SK-N-SH (cell line): ENCODE measurements at regions not wholly inside any gene's neighbourhood (a gene's known extent, or its start where the extent isn't known, plus 50 kb on each side); places are given as distances from the start of the nearest gene placed in this dataset.
A peak's percentile ranks its signal among the peaks of the same experiment; 100 is the strongest.
"Not testable (repeated sequence)": the region's sequence is repeated elsewhere in the genome, so short reads cannot be mapped to it uniquely, and the experiment has no call there.

Experiments used
- CTCF ChIA-PET: fragments of 300-600, 350-600 bp; formaldehyde crosslinking; extraction: SDS; loops from one replicate; lab custom pipeline; 2021; lab: Yijun Ruan, JAX
- POLR2A ChIA-PET: fragments of 350-600 bp; sonication (Branson Sonifier 250); formaldehyde crosslinking; extraction: SDS; loops from one replicate; lab custom pipeline; 2020; ENCODE audit warnings: antibody characterized with exemption, inconsistent platforms; lab: Yijun Ruan, JAX
- DNase-seq: peaks from one replicate; pipeline ENCODE4 v3.0.0; 2012
- H2AFZ ChIP-seq: fragments of 200-600 bp; sonication (generic); 2 replicates; pipeline ENCODE4 v1.8.1; 2016; ENCODE audit warnings: antibody characterized with exemption, mild to moderate bottlenecking, low read depth
- H3F3A ChIP-seq: fragments of 200-600 bp; sonication (generic); replicated peaks from 2 replicates; pipeline ENCODE3; 2016; ENCODE audit warnings: antibody characterized with exemption, mild to moderate bottlenecking; ENCODE audit not compliant: insufficient read depth
- H3K27ac ChIP-seq, 2 experiments: fragments of 200-500 bp in 1 of 2; fragments of 200-600 bp in 1 of 2; sonication (Bioruptor generic) in 1 of 2; sonication (generic), shearing (Covaris generic) in 1 of 2; 2 replicates each; pipeline versions ENCODE4 v1.5.1 to v1.6.1; 2014 to 2016; ENCODE audit warnings: low read depth in 2 of 2, inconsistent platforms in 1 of 2, low read length in 1 of 2, mild to moderate bottlenecking in 1 of 2, mixed read lengths in 1 of 2
- H3K27me3 ChIP-seq: fragments of 200-600 bp; sonication (generic), shearing (Covaris generic); 2 replicates; pipeline ENCODE4 v1.6.1; 2016; ENCODE audit warnings: mixed run types; ENCODE audit not compliant: insufficient read depth
- H3K36me3 ChIP-seq, 2 experiments: fragments of 200-500 bp in 1 of 2; fragments of 200-600 bp in 1 of 2; sonication (Bioruptor generic) in 1 of 2; sonication (generic) in 1 of 2; replicated peaks in 1 of 2; 2 replicates each; pipeline versions ENCODE3 to v1.5.1; 2014 to 2016; ENCODE audit warnings: low read length in 1 of 2, mild to moderate bottlenecking in 1 of 2; ENCODE audit not compliant: insufficient read depth in 2 of 2, control insufficient read depth in 1 of 2
- H3K4me1 ChIP-seq, 2 experiments: fragments of 200-500 bp in 1 of 2; fragments of 200-600 bp in 1 of 2; sonication (Bioruptor generic) in 1 of 2; sonication (generic), shearing (Covaris generic) in 1 of 2; 2 replicates each; pipeline versions ENCODE4 v1.5.1 to v1.6.1; 2014 to 2016; ENCODE audit warnings: low read depth in 1 of 2, low read length in 1 of 2, mixed run types in 1 of 2; ENCODE audit not compliant: insufficient read depth in 2 of 2, control insufficient read depth in 1 of 2
- H3K4me2 ChIP-seq: fragments of 200-600 bp; sonication (generic), shearing (Covaris generic); 2 replicates; pipeline ENCODE4 v1.6.1; 2017; ENCODE audit warnings: mixed run types
- H3K4me3 ChIP-seq, 2 experiments: fragments of 200-500 bp in 1 of 2; fragments of 200-600 bp in 1 of 2; sonication (Bioruptor generic) in 1 of 2; sonication (generic), shearing (Covaris generic) in 1 of 2; 2 replicates each; pipeline versions ENCODE4 v1.5.1 to v1.8.1; 2014 to 2016; ENCODE audit warnings: low read depth in 2 of 2, inconsistent platforms in 1 of 2, low read length in 1 of 2, mild to moderate bottlenecking in 1 of 2, mixed read lengths in 1 of 2, moderate library complexity in 1 of 2
- H3K79me2 ChIP-seq: fragments of 200-600 bp; sonication (generic); 2 replicates; pipeline ENCODE4 v1.8.1; 2017; ENCODE audit warnings: mild to moderate bottlenecking; ENCODE audit not compliant: insufficient read depth
- H3K9ac ChIP-seq: fragments of 200-600 bp; sonication (generic); 2 replicates; pipeline ENCODE4 v1.6.1; 2017; ENCODE audit warnings: mixed run types
- H3K9me2 ChIP-seq: fragments of 200-600 bp; sonication (generic); 2 replicates; pipeline ENCODE4 v1.6.1; 2017; ENCODE audit warnings: mixed run types
- H3K9me3 ChIP-seq: fragments of 200-600 bp; sonication (generic); 2 replicates; pipeline ENCODE4 v1.6.1; 2017; ENCODE audit warnings: mixed run types, mild to moderate bottlenecking, moderate library complexity
- H4K20me1 ChIP-seq: fragments of 200-600 bp; sonication (generic); 2 replicates; pipeline ENCODE4 v1.6.1; 2017; ENCODE audit warnings: mild to moderate bottlenecking, mixed run types; ENCODE audit not compliant: insufficient read depth
- CHD2 ChIP-seq: fragments of 150-350 bp; IDR thresholded peaks from 2 replicates; pipeline ENCODE4 v1.6.1; 2018; ENCODE audit warnings: low read length; ENCODE audit not compliant: partially characterized antibody
- CTCF ChIP-seq: fragments of 200-600 bp; sonication (generic); IDR thresholded peaks from 2 replicates; pipeline ENCODE4 v1.6.1; 2017; ENCODE audit warnings: antibody characterized with exemption, mild to moderate bottlenecking, moderate library complexity
- EZH2phosphoT487 ChIP-seq: fragments of 200-600 bp; sonication (generic); IDR thresholded peaks from 2 replicates; pipeline ENCODE4 v1.6.1; 2017; ENCODE audit warnings: low read depth, mixed run types, mild to moderate bottlenecking, antibody characterized with exemption, moderate library complexity, borderline replicate concordance
- FOXJ3 ChIP-seq: sonication (generic); formaldehyde crosslinking; IDR thresholded peaks from 2 replicates; pipeline ENCODE4 v1.5.1; 2020; ENCODE audit warnings: mild to moderate bottlenecking, missing genetic modification reagents
- GABPA ChIP-seq: IDR thresholded peaks from 2 replicates; pipeline ENCODE4 v1.4.0; 2012; ENCODE audit warnings: low read depth, mild to moderate bottlenecking
- MEF2A ChIP-seq: IDR thresholded peaks from 2 replicates; pipeline ENCODE4 v1.4.0; 2012; ENCODE audit warnings: low read depth, borderline replicate concordance
- MXI1 ChIP-seq: IDR thresholded peaks from 2 replicates; pipeline ENCODE4 v1.6.1; 2012; ENCODE audit warnings: mild to moderate bottlenecking, low read depth, low read length, improper control_type of control experiment
- RFX5 ChIP-seq: IDR thresholded peaks from 2 replicates; pipeline ENCODE4 v1.6.1; 2012; ENCODE audit warnings: mild to moderate bottlenecking, improper control_type of control experiment, low read length
- TCF12 ChIP-seq: IDR thresholded peaks from 2 replicates; pipeline ENCODE4 v1.4.0; 2012
- YY1 ChIP-seq: IDR thresholded peaks from 2 replicates; pipeline ENCODE4 v1.4.0; 2012; ENCODE audit warnings: low read depth, mild to moderate bottlenecking
- WGBS: methylation state at CpG from one replicate; pipeline ENCODE4 v1.1.6; 2017; ENCODE audit warnings: low lambda C conversion rate; 5-methylcytosine and 5-hydroxymethylcytosine counted together

GRCh38 chr17:26734775-26735174 is 559.1 kb upstream of the WSB1 start:
- H3K4me2 ChIP-seq, H3K36me3 ChIP-seq, H4K20me1 ChIP-seq, H3K9ac ChIP-seq, H3F3A ChIP-seq, H3K4me3 ChIP-seq, POLR2A ChIA-PET, H3K79me2 ChIP-seq, DNase-seq, H2AFZ ChIP-seq, H3K9me3 ChIP-seq, H3K27ac ChIP-seq, H3K4me1 ChIP-seq, H3K9me2 ChIP-seq, CTCF ChIA-PET, H3K27me3 ChIP-seq: not testable (repeated sequence)
- whole genome bisulfite sequencing = 1% methylated on average over 2 of the region's 2 CpGs

- CTCF ChIA-PET = not testable (repeated sequence)
These were observed 557.9 kb upstream of the WSB1 start for GRCh38 chr17:26735977-26736376.

GRCh38 chr17:26765860-26766709 is 527.8 kb upstream of the WSB1 start:
- Histone ChIP-seq H3K36me3 (no peaks in the 10 kb centered on the region), H3F3A (no peaks in the 10 kb centered on the region), H3K4me2 (no peak overlapping the region), H3K9ac (no peak overlapping the region), H3K27me3 (no peaks in the 10 kb centered on the region), H3K9me2 (no peaks in the 10 kb centered on the region), H3K27ac (no peak overlapping the region), H3K9me3 (no peaks in the 10 kb centered on the region), H3K4me3 (no peak overlapping the region), H3K79me2 (no peaks in the 10 kb centered on the region), H3K4me1 (no peaks in the 10 kb centered on the region), H2AFZ (no peak overlapping the region), H4K20me1 (no peaks in the 10 kb centered on the region)
- ChIA-PET POLR2A (no interaction called here), CTCF (no interaction called here)
- DNase-seq = peak; percentile 3
- TF ChIP-seq EZH2phosphoT487 = no peak
- no peak for TF ChIP-seq MEF2A
- no peak for TF ChIP-seq RFX5
- WGBS = 63% methylated on average over 103 of the region's 103 CpGs

More at GRCh38 chr17:26735977-26736376, 557.9 kb upstream of the WSB1 start:
- H3K27ac ChIP-seq, POLR2A ChIA-PET, H3K4me3 ChIP-seq, H3K9ac ChIP-seq, H2AFZ ChIP-seq, DNase-seq, H3K4me1 ChIP-seq, H3F3A ChIP-seq, H3K79me2 ChIP-seq, H3K9me3 ChIP-seq, H3K27me3 ChIP-seq, H3K9me2 ChIP-seq, H4K20me1 ChIP-seq, H3K36me3 ChIP-seq, H3K4me2 ChIP-seq: not testable (repeated sequence)
- 17% methylated on average over 6 of the region's 6 CpGs for WGBS

- H2AFZ ChIP-seq = no peak overlapping the region
- TF ChIP-seq RFX5 = no peak
- TF ChIP-seq GABPA = no peak
- TF ChIP-seq TCF12 = no peak
- TF ChIP-seq EZH2phosphoT487 = no peak
- TF ChIP-seq MXI1 = no peak
- TF ChIP-seq CHD2 = no peak
- no peak for TF ChIP-seq FOXJ3 (CRISPR knock-in tag)
- TF ChIP-seq CTCF = no peak
- TF ChIP-seq YY1 = no peak
- H3K9me2 ChIP-seq = no peaks in the 10 kb centered on the region
- 77% methylated on average over 40 of the region's 40 CpGs for WGBS
- no peaks in the 10 kb centered on the region for H4K20me1 ChIP-seq
- no peaks in the 10 kb centered on the region for H3K9me3 ChIP-seq
- H3K4me3 ChIP-seq = no peak overlapping the region
- CTCF ChIA-PET = no interaction called here
- no peak overlapping the region for H3K27ac ChIP-seq
- H3K4me1 ChIP-seq = no peaks in the 10 kb centered on the region
- H3K27me3 ChIP-seq = no peaks in the 10 kb centered on the region
- H3K9ac ChIP-seq = no peak overlapping the region
- H3K4me2 ChIP-seq = no peak overlapping the region
- no peaks in the 10 kb centered on the region for H3F3A ChIP-seq
- no peak for DNase-seq
- POLR2A ChIA-PET = no interaction called here
- no peaks in the 10 kb centered on the region for H3K79me2 ChIP-seq
- H3K36me3 ChIP-seq = no peaks in the 10 kb centered on the region
These were observed 527.2 kb upstream of the WSB1 start for GRCh38 chr17:26766743-26767142.
